Thyroid gland (tissue), 4 donors: ENCODE measurements at regions not wholly inside any gene's neighbourhood (a gene's known extent, or its start where the extent isn't known, plus 50 kb on each side); places are given as distances from the start of the nearest gene placed in this dataset.

Experiments
- DNase-seq, 2 donors: peaks; one replicate each; pipeline ENCODE4 v3.0.0-alpha.2; 2019
- H3K27ac ChIP-seq, 3 donors: fragments of 200-600 bp; sonication (generic); 1 replicate in 2 of 3; 2 replicates in 1 of 3; pipeline ENCODE4 v1.5.1; 2016 to 2019; ENCODE audit warnings: mild to moderate bottlenecking in 1 of 3, moderate library complexity in 1 of 3
- H3K27me3 ChIP-seq: fragments of 200-600 bp; sonication (generic); one replicate; pipeline ENCODE4 v1.5.1; 2019
- H3K36me3 ChIP-seq, 2 donors: fragments of 200-600 bp; sonication (generic); one replicate each; pipeline ENCODE4 v1.5.1; 2016 to 2019
- H3K4me1 ChIP-seq, 2 donors: fragments of 200-600 bp; sonication (generic); one replicate each; pipeline ENCODE4 v1.5.1; 2017 to 2019
- H3K4me3 ChIP-seq, 3 donors: fragments of 200-600 bp; sonication (generic); replicated peaks in 1 of 3; 1 replicate in 2 of 3; 2 replicates in 1 of 3; pipeline ENCODE4 v1.5.1; 2016; ENCODE audit warnings: mild to moderate bottlenecking in 1 of 3
- H3K9me3 ChIP-seq: fragments of 200-600 bp; sonication (generic); one replicate; pipeline ENCODE4 v1.5.1; 2017
- POLR2A ChIP-seq, 2 donors: fragments of 450-650 bp; IDR thresholded peaks; one replicate each; pipeline ENCODE4 v1.6.1; 2017; ENCODE audit warnings: antibody characterized with exemption in 2 of 2, mild to moderate bottlenecking in 2 of 2, moderate library complexity in 1 of 2
- WGBS, 2 donors: methylation state at CpG; one replicate each; pipeline ENCODE4 v1.1.5; 2017; 5-methylcytosine and 5-hydroxymethylcytosine counted together
- intact Hi-C: fragments of 100-400 bp; cut with DNase I; formaldehyde crosslinking; loops from one replicate; pipeline ENCODE4 v1.15.1; 2023
- TF ChIP-seq, protein P1 (sequence below), 6 experiments: fragments of 200-600 bp in 3 of 6; fragments of 450-650 bp in 3 of 6; sonication (generic) in 3 of 6; IDR thresholded peaks; one replicate each; pipeline ENCODE4 v1.5.1; 2016 to 2019; ENCODE audit warnings: antibody characterized with exemption in 6 of 6, mild to moderate bottlenecking in 2 of 6, inconsistent platforms in 1 of 6, moderate library complexity in 1 of 6

DNA sequence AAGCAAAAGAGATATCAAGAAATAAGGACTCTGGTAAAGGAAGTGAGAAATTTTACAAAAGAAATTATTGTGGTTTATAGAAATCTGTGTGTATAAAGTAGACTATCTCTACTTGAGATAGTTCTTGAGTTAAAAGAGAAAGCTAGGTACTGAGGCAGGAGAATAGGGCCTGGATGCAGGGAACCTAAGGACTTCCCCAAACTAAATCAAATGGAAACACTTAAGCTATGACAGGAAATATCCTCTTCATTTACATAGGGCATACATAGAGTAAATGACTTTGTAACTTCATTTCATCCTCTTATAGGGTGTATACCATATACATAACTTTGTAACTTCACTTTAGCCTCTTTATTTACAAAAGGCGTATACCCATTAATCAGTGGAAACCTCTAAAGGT, 219.2 kb upstream of the RGPD4 start:
- H3K27ac ChIP-seq, result no peak overlapping the region
- no peak overlapping the region for H3K4me3 ChIP-seq
- H3K9me3 ChIP-seq, result no peaks in the 10 kb centered on the region
- intact Hi-C loops, result no loop called here
- H3K27me3 ChIP-seq, result no peaks in the 10 kb centered on the region
- no peaks in the 10 kb centered on the region for H3K4me1 ChIP-seq
- WGBS, 2 donors, result 93 to 95% methylated on average over 1 of the region's 1 CpG
- DNase-seq, result no peak
- no peaks in the 10 kb centered on the region for H3K36me3 ChIP-seq
- no peak for TF ChIP-seq POLR2A (IDR thresholded peaks at IDR 0.05)
- TF ChIP-seq, protein P1, sequence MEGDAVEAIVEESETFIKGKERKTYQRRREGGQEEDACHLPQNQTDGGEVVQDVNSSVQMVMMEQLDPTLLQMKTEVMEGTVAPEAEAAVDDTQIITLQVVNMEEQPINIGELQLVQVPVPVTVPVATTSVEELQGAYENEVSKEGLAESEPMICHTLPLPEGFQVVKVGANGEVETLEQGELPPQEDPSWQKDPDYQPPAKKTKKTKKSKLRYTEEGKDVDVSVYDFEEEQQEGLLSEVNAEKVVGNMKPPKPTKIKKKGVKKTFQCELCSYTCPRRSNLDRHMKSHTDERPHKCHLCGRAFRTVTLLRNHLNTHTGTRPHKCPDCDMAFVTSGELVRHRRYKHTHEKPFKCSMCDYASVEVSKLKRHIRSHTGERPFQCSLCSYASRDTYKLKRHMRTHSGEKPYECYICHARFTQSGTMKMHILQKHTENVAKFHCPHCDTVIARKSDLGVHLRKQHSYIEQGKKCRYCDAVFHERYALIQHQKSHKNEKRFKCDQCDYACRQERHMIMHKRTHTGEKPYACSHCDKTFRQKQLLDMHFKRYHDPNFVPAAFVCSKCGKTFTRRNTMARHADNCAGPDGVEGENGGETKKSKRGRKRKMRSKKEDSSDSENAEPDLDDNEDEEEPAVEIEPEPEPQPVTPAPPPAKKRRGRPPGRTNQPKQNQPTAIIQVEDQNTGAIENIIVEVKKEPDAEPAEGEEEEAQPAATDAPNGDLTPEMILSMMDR (IDR thresholded peaks at IDR 0.05), result no peak

DNA sequence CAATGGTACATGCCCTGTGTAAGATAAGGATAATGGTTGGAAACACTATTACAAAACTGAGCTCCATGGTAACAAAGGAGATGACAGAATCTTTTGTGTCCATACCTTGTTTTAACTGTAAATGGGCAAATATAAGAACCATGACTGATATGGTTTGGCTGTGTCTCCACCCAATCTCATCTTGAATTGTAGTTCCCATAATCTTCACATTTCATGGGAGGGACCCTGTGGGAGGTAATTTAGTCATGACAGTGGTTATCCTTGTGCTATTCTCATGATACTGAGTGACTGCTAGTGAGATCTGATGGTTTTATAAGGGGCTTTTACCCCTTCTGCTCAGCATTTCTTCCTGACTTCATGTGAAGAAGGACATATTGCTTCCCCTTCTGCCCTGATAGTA, 211.7 kb upstream of the RGPD4 start:
- no peak overlapping the region for H3K4me3 ChIP-seq
- no peaks in the 10 kb centered on the region for H3K4me1 ChIP-seq
- H3K27ac ChIP-seq, result no peak overlapping the region
- no peak for DNase-seq
- no peaks in the 10 kb centered on the region for H3K27me3 ChIP-seq
- no peaks in the 10 kb centered on the region for H3K9me3 ChIP-seq
- H3K36me3 ChIP-seq, result no peaks in the 10 kb centered on the region
- intact Hi-C loops, result no loop called here
- TF ChIP-seq POLR2A (IDR thresholded peaks at IDR 0.05), result no peak
- TF ChIP-seq, protein P1 (IDR thresholded peaks at IDR 0.05), result no peak

DNA sequence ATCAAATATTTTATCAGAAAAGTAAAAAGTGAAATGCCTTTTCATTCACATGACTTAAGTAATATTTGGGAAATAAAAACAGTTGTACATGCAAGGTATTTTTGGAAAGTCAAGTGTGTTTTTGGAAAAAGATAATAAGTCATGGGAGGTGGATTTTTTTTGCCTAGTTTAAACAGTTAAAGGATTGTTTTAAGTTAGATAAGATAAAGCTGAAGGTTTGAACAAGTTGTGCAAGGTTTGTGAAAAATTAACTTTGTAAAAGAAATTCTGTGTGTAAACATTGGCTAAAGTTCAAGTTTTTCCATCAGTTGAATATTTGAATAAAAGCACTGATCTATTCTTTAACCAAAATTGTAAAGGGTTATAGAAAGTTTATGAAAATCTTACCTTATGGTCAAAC, 207.9 kb upstream of the RGPD4 start:
- DNase-seq, result no peak
- H3K4me3 ChIP-seq, result no peak overlapping the region
- H3K36me3 ChIP-seq, result no peaks in the 10 kb centered on the region
- intact Hi-C loops, result no loop called here
- TF ChIP-seq, protein P1 (IDR thresholded peaks at IDR 0.05), result no peak
- TF ChIP-seq POLR2A (IDR thresholded peaks at IDR 0.05), result no peak
- no peak overlapping the region for H3K27ac ChIP-seq
- H3K27me3 ChIP-seq, result no peaks in the 10 kb centered on the region
- H3K9me3 ChIP-seq, result no peaks in the 10 kb centered on the region
- H3K4me1 ChIP-seq, result no peaks in the 10 kb centered on the region

DNA sequence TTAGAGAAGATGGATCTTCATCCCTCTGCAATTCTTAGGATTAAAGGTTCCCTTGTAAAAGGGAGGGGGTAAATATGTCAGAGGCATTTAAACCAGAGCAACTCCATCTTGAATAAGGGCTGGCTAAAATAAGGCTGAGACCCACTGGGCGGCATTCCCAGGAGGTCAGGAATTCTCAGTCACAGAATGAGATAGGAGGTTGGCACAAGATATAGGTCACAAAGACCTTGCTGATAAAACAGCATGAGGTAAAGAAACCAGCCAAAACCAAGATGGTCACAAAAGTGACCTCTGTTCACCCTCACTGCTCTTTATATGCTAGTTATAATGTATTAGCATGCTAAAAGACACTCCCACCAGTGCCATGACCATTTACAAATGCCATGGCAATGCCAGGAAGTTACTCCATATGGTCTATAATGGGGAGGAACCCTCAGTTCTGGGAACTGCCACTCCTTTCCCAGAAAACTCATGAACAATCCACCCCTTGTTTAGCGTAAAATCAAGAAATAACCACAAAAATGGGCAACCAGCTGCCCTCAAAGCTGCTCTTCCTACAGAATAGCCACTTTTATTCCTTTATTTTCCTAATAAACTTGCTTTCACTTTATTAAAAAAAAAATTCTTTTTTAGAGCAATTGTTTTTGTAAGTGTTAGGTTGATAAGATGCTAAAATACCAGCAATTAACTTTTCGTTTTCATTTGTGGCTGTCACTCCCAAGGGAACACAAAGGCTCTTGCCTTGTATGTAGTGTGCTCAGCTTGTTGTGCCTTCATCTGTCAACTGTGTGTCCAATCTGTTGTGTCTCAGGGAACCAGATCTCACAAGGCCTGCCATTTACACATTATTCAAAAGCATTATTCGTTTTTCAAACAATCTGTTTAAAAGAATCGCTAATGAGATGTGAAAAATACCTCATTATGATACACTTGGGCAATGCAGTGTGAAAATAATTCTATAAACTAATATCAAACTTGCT, 205.2 kb upstream of the RGPD4 start:
- no peak overlapping the region for H3K27ac ChIP-seq
- WGBS, 2 donors, result 86 to 87% methylated on average over 5 of the region's 5 CpGs
- intact Hi-C loops, result no loop called here
- no peaks in the 10 kb centered on the region for H3K9me3 ChIP-seq
- TF ChIP-seq, protein P1 (IDR thresholded peaks at IDR 0.05), result no peak
- no peak for DNase-seq
- no peaks in the 10 kb centered on the region for H3K27me3 ChIP-seq
- H3K4me3 ChIP-seq, result no peak overlapping the region
- no peaks in the 10 kb centered on the region for H3K36me3 ChIP-seq
- H3K4me1 ChIP-seq, result no peaks in the 10 kb centered on the region

DNA sequence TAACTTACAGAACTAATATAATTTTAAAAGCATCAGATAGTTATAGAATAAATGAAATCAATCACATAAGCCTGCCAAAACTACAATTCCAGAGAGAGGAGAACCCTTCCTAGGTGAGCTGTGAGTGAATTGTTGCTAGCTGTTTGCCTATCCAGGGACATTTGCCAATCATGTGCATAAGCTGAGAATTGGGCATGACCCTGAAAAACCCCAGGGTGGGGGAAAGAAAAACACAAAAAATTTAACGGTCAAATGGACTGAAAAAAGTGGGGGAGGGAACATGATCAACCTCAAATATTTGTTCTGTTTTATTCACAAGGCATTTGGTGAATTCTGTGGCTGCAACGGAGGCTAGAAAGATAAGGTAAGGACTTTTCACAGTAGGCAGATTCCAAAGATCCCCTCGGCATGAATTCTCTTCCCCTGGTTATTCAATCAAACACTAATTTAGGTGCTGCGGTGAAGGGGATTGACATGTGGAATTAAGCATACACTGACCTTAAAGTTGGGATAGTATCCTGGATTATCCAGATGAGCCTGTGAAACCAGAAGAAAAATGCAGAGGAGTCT, 203.9 kb upstream of the RGPD4 start:
- Histone ChIP-seq H3K9me3 (no peaks in the 10 kb centered on the region), H3K27me3 (no peaks in the 10 kb centered on the region), H3K4me1 (no peaks in the 10 kb centered on the region), H3K27ac (no peak overlapping the region), H3K4me3 (no peak overlapping the region), H3K36me3 (no peaks in the 10 kb centered on the region)
- TF ChIP-seq POLR2A (IDR thresholded peaks at IDR 0.05), result no peak
- TF ChIP-seq, protein P1 (IDR thresholded peaks at IDR 0.05), result no peak
- whole genome bisulfite sequencing, 2 donors, result 78% methylated on average over 4 of the region's 4 CpGs
- intact Hi-C loops, result no loop called here
- DNase-seq, result no peak
